HL-60 (cell line): ENCODE measurements at regions not wholly inside any gene's neighbourhood (a gene's known extent, or its start where the extent isn't known, plus 50 kb on each side); places are given as distances from the start of the nearest gene placed in this dataset.

ENCODE experiments used
- DNase-seq, 2 experiments: peaks; one replicate each; pipeline ENCODE4 v3.0.0-alpha.2; 2010 to 2020; ENCODE audit warnings: low read depth in 1 of 2, low spot score in 1 of 2
- H3K27ac ChIP-seq: fragments of 250-450 bp; sonication (Bioruptor Pico); replicated peaks from 2 replicates; pipeline ENCODE4 v1.5.1; 2020; ENCODE audit warnings: mild to moderate bottlenecking, moderate library complexity
- H3K27me3 ChIP-seq: fragments of 250-450 bp; sonication (Bioruptor Pico); 2 replicates; pipeline ENCODE4 v1.5.1; 2021; ENCODE audit warnings: mild to moderate bottlenecking, moderate library complexity; ENCODE audit not compliant: insufficient read depth, poor library complexity, severe bottlenecking
- H3K4me3 ChIP-seq: replicated peaks from 2 replicates; pipeline ENCODE4 v1.5.1; 2011; ENCODE audit warnings: mild to moderate bottlenecking, control low read depth, low read length; ENCODE audit not compliant: insufficient read depth
- CTCF ChIP-seq: IDR thresholded peaks from one replicate; pipeline ENCODE4 v1.5.1; 2011; ENCODE audit warnings: low read length, control low read depth, inconsistent platforms; ENCODE audit not compliant: insufficient read depth
- GABPA ChIP-seq: IDR thresholded peaks from 2 replicates; pipeline ENCODE4 v1.6.1; 2012; ENCODE audit warnings: low read depth
- POLR2AphosphoS5 ChIP-seq: IDR thresholded peaks from 2 replicates; pipeline ENCODE4 v1.6.1; 2012; ENCODE audit warnings: low read depth
- REST ChIP-seq: IDR thresholded peaks from 2 replicates; pipeline ENCODE4 v1.6.1; 2012; ENCODE audit warnings: low read depth; ENCODE audit not compliant: insufficient replicate concordance
- SPI1 ChIP-seq: IDR thresholded peaks from 2 replicates; pipeline ENCODE4 v1.6.1; 2012; ENCODE audit warnings: low read depth, mild to moderate bottlenecking, borderline replicate concordance

- H3K27ac ChIP-seq: no peak overlapping the region
- H3K27me3 ChIP-seq: no peaks in the 10 kb centered on the region
- DNase-seq: no peak
- TF ChIP-seq GABPA: no peak
- no peak for TF ChIP-seq POLR2AphosphoS5
- no peak for TF ChIP-seq REST
- no peak for TF ChIP-seq SPI1
- no peak for TF ChIP-seq CTCF
- no peak overlapping the region for H3K4me3 ChIP-seq
Observed at GRCh38 chr11:97460091-97460490, 1070.3 kb downstream of the JRKL start.

- TF ChIP-seq REST: no peak
- no peak for TF ChIP-seq POLR2AphosphoS5
- TF ChIP-seq SPI1: no peak
- no peak for TF ChIP-seq CTCF
- no peak for TF ChIP-seq GABPA
- no peaks in the 10 kb centered on the region for H3K27me3 ChIP-seq
- no peak overlapping the region for H3K27ac ChIP-seq
- DNase-seq: no peak
- H3K4me3 ChIP-seq: no peak overlapping the region
Observed at GRCh38 chr11:97461044-97461880, 1071.4 kb downstream of the JRKL start.

GRCh38 chr11:97461934-97462333 lies 1072.1 kb downstream of the JRKL start:
- Histone ChIP-seq H3K27me3 (no peaks in the 10 kb centered on the region), H3K4me3 (no peak overlapping the region), H3K27ac (no peak overlapping the region)
- DNase-seq: no peak
- no peak for TF ChIP-seq GABPA
- TF ChIP-seq SPI1: no peak
- TF ChIP-seq POLR2AphosphoS5: no peak
- no peak for TF ChIP-seq REST
- TF ChIP-seq CTCF: no peak
